ENCODE measurements at regions not wholly inside any gene's neighbourhood (a gene's known extent, or its start where the extent isn't known, plus 50 kb on each side); places are given as distances from the start of the nearest gene placed in this dataset.

- POLR2A ChIA-PET, result no interaction called here
- Mint-ChIP-seq H3K36me3 (ENCODE audit: low read depth) (peaks cover 2% of the 10 kb centered on the region), H3K27ac (no peak overlapping the region), H3K4me1 (no peaks in the 10 kb centered on the region), H3K9me3 (peaks cover 3% of the 10 kb centered on the region), H3K27me3 (peaks cover 22% of the 10 kb centered on the region), H3K4me3 (no peak overlapping the region)
- CTCF ChIA-PET, result no interaction called here
- DNase-seq, result no peak
These were observed 52.9 kb upstream of the RNU6-1 start for GRCh38 chr15:67892559-67893377.

- ChIA-PET CTCF (no interaction called here), POLR2A (no interaction called here)
These were observed 55.4 kb upstream of the RNU6-1 start for GRCh38 chr15:67895237-67895636.

GRCh38 chr15:67897646-67898339 is 57.9 kb upstream of the RNU6-1 start:
- CTCF ChIA-PET, result no interaction called here
- POLR2A ChIA-PET, result no interaction called here
- peaks cover 2% of the 10 kb centered on the region for H3K36me3 Mint-ChIP-seq (ENCODE audit: low read depth)
- peaks cover 3% of the 10 kb centered on the region for H3K9me3 Mint-ChIP-seq
- no peak overlapping the region for H3K4me3 Mint-ChIP-seq
- H3K27ac Mint-ChIP-seq, result no peak overlapping the region
- no peaks in the 10 kb centered on the region for H3K4me1 Mint-ChIP-seq
- H3K27me3 Mint-ChIP-seq, result peaks cover 2% of the 10 kb centered on the region
- DNase-seq, result no peak

More at GRCh38 chr15:67895237-67895636, 55.4 kb upstream of the RNU6-1 start:
- Mint-ChIP-seq H3K9me3 (peaks cover 3% of the 10 kb centered on the region), H3K36me3 (ENCODE audit: low read depth) (peaks cover 2% of the 10 kb centered on the region), H3K27ac (no peak overlapping the region), H3K27me3 (peaks cover 11% of the 10 kb centered on the region), H3K4me1 (no peaks in the 10 kb centered on the region), H3K4me3 (no peak overlapping the region)
- DNase-seq, result no peak

- Mint-ChIP-seq H3K36me3 (ENCODE audit: low read depth) (peaks cover 2% of the 10 kb centered on the region), H3K27me3 (peaks cover 5% of the 10 kb centered on the region), H3K4me1 (no peaks in the 10 kb centered on the region), H3K9me3 (peaks cover 3% of the 10 kb centered on the region), H3K4me3 (no peak overlapping the region), H3K27ac (no peak overlapping the region)
- ChIA-PET CTCF (no interaction called here), POLR2A (no interaction called here)
- no peak for DNase-seq
These were observed 59.9 kb upstream of the RNU6-1 start for GRCh38 chr15:67899596-67900283.

DNA sequence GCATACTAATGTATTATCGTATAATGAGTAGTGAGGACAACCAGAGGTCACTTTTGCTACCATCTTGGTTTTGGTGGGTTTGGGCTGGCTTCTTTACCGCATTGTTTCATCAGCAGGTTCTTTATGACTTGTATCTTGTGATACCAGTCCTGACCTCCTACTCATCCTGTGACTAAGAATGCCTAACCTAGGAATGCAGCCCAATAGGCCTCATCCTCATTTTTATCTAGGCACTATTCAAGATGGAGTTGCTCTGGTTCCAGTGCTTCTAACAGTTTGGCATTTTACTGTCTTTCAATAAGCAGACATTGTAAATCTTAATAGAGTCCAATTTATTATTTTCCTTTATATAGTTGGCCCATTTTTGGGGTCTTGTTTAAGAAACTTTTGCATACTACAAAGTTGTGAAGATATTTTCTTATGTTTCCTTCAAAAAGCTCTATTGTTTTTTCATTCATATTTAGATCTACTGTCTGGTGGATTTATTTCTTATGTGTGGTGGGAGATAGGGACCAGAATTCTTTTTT is 60.8 kb upstream of the RNU6-1 start:
- no peaks in the 10 kb centered on the region for H3K36me3 Mint-ChIP-seq (ENCODE audit: low read depth)
- H3K27ac Mint-ChIP-seq, result no peak overlapping the region
- H3K9me3 Mint-ChIP-seq, result peaks cover under 1% of the 10 kb centered on the region
- H3K4me3 Mint-ChIP-seq, result no peak overlapping the region
- no peaks in the 10 kb centered on the region for H3K4me1 Mint-ChIP-seq
- no peak for DNase-seq
- ChIA-PET POLR2A (no interaction called here), CTCF (interaction anchor here (0.6 kb wide), 1 partner anchor 331 kb away, joined by 3 read pairs; no protein-coding TSS in a partner anchor)
- peaks cover 5% of the 10 kb centered on the region for H3K27me3 Mint-ChIP-seq

DNA sequence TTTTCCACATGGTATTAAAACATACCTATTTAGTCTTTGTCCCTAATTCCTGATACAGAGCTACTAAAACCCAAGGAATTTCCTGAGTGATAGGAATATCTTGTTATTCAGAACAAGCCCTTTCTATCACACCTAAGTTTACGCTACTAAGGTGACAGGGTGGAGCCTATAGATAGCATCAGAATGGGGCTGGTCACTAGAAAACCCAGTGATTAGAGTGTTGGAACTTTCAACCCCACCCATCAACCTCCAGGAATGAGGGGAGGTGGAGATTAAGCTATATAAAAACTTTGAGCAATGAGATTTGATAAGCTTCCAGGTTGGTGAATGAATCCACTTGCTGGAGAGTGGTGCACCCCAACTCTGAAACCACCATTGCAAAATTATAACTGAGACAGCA is 62.1 kb upstream of the RNU6-1 start:
- Mint-ChIP-seq H3K27ac (no peak overlapping the region), H3K4me3 (no peak overlapping the region), H3K9me3 (no peaks in the 10 kb centered on the region), H3K27me3 (peaks cover 8% of the 10 kb centered on the region), H3K36me3 (ENCODE audit: low read depth) (no peaks in the 10 kb centered on the region), H3K4me1 (no peaks in the 10 kb centered on the region)
- POLR2A ChIA-PET, result no interaction called here
- no peak for DNase-seq
- CTCF ChIA-PET, result no interaction called here

DNA sequence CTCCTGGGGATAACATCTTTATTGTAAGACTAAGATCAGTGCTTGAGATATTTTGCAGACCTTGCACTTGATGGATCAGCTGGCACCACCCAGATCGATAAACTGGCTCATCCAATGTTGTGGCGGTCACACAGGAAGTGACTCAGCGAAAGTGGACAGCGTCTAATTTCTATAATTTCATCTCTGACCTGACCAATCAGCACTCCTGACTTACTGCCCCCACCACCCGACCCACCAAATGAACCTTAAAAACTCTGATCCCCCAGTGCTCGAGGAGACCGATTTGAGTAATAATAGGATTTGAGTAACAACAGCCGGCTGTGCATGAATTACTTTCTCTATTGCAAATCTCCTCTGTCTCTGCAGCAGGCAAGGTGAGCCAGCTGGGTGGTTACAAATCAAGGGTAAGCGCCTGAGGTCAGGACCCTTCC is 62.7 kb upstream of the RNU6-1 start:
- Mint-ChIP-seq H3K27me3 (peaks cover 8% of the 10 kb centered on the region), H3K4me3 (no peak overlapping the region), H3K4me1 (no peaks in the 10 kb centered on the region), H3K27ac (no peak overlapping the region), H3K36me3 (ENCODE audit: low read depth) (no peaks in the 10 kb centered on the region), H3K9me3 (no peaks in the 10 kb centered on the region)
- CTCF ChIA-PET, result no interaction called here
- no peak for DNase-seq
- POLR2A ChIA-PET, result no interaction called here

GRCh38 chr15:67903708-67904107 is 63.9 kb upstream of the RNU6-1 start:
- CTCF ChIA-PET, result no interaction called here
- POLR2A ChIA-PET, result no interaction called here

GRCh38 chr15:67905628-67906027 is 65.8 kb upstream of the RNU6-1 start:
- no peaks in the 10 kb centered on the region for H3K4me1 Mint-ChIP-seq
- H3K36me3 Mint-ChIP-seq (ENCODE audit: low read depth), result no peaks in the 10 kb centered on the region
- H3K27me3 Mint-ChIP-seq, result peaks cover 13% of the 10 kb centered on the region
- H3K9me3 Mint-ChIP-seq, result peaks cover 11% of the 10 kb centered on the region
- DNase-seq, result no peak
- no peak overlapping the region for H3K27ac Mint-ChIP-seq
- CTCF ChIA-PET, result no interaction called here
- no peak overlapping the region for H3K4me3 Mint-ChIP-seq
- POLR2A ChIA-PET, result no interaction called here

More at GRCh38 chr15:67903708-67904107, 63.9 kb upstream of the RNU6-1 start:
- DNase-seq, result no peak
- Mint-ChIP-seq H3K9me3 (peaks cover 4% of the 10 kb centered on the region), H3K27ac (no peak overlapping the region), H3K4me1 (no peaks in the 10 kb centered on the region), H3K27me3 (peaks cover 13% of the 10 kb centered on the region), H3K36me3 (ENCODE audit: low read depth) (no peaks in the 10 kb centered on the region), H3K4me3 (no peak overlapping the region)

DNA sequence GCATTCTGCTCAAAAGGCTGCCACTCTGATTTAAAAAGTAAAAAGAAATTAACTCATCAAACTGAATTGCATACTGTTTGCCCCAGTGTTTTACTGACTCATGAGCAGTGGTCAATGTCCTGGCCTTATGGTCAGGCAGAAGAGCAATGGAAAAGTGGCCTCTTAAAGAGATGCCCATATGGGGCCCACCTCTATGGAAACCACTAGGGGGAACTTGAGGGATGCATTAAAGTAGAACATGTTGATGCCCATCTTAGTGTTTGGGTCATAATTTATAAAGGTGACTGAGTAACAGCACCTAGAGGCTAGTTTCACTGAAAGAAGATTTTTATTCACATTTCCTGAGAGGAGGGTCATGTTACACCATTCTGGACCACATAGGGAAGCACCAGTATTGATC is 66.5 kb upstream of the RNU6-1 start:
- POLR2A ChIA-PET, result no interaction called here
- no peak overlapping the region for H3K27ac Mint-ChIP-seq
- CTCF ChIA-PET, result no interaction called here
- no peaks in the 10 kb centered on the region for H3K4me1 Mint-ChIP-seq
- peaks cover 11% of the 10 kb centered on the region for H3K9me3 Mint-ChIP-seq
- DNase-seq, result no peak
- H3K4me3 Mint-ChIP-seq, result no peak overlapping the region
- peaks cover 13% of the 10 kb centered on the region for H3K27me3 Mint-ChIP-seq
- H3K36me3 Mint-ChIP-seq (ENCODE audit: low read depth), result no peaks in the 10 kb centered on the region

DNA sequence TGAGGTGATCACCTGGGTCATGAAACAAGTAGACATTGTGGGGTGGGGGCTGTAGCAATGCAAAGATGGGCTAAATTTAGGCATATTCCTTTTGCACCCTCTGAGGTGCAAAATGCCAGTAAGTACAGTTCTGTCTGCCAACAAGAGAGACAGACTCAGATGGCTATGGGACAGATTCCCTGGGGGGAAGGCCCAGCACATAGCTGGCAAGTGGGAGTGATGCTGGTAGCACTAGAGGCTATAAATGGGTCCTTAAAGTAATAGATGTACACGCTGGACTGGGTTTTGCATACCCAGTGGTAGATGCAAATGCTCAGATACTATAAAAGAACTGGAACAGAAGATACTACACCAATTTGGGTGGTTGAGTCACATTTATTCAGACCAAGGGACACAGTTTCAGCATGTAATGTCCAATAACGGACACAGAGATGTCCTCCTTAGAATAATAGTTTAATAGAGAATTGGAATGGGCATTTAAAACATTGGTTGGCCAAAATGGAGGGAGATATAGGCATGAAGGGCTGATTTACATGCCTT is 67.4 kb upstream of the RNU6-1 start:
- Mint-ChIP-seq H3K9me3 (peaks cover 11% of the 10 kb centered on the region), H3K4me1 (no peaks in the 10 kb centered on the region), H3K27ac (no peak overlapping the region), H3K36me3 (ENCODE audit: low read depth) (no peaks in the 10 kb centered on the region), H3K27me3 (peaks cover 13% of the 10 kb centered on the region), H3K4me3 (no peak overlapping the region)
- ChIA-PET POLR2A (no interaction called here), CTCF (no interaction called here)
- DNase-seq, result no peak

- no peak overlapping the region for H3K27ac Mint-ChIP-seq
- H3K27me3 Mint-ChIP-seq, result peaks cover 15% of the 10 kb centered on the region
- DNase-seq, result no peak
- H3K4me3 Mint-ChIP-seq, result no peak overlapping the region
- H3K4me1 Mint-ChIP-seq, result no peaks in the 10 kb centered on the region
- ChIA-PET CTCF (no interaction called here), POLR2A (no interaction called here)
- no peaks in the 10 kb centered on the region for H3K36me3 Mint-ChIP-seq (ENCODE audit: low read depth)
- peaks cover 11% of the 10 kb centered on the region for H3K9me3 Mint-ChIP-seq
These were observed 68.9 kb upstream of the RNU6-1 start for GRCh38 chr15:67908756-67909155.

DNA sequence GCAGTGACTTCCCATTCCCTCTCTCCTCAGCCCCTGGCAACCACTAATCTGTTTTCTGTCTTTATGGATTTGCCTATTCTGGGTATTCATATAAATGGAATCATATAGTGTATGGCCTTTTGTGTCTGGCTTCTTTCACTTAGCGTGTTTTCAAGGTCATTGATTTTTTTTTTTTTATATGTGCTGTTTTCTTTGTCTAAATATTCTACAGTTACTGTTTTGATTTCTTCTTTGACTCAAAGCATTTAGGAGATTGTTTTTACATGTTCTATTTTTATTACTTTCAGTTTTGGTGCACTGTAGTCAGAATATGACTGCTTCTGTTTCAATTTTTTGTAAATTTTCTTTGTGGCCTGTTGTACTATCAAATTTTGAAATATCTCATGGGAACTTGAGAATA is 71.9 kb upstream of the RNU6-1 start:
- no peak overlapping the region for H3K27ac Mint-ChIP-seq
- H3K27me3 Mint-ChIP-seq, result peaks cover 7% of the 10 kb centered on the region
- no peak for DNase-seq
- H3K4me3 Mint-ChIP-seq, result no peak overlapping the region
- H3K9me3 Mint-ChIP-seq, result peaks cover 11% of the 10 kb centered on the region
- no peaks in the 10 kb centered on the region for H3K36me3 Mint-ChIP-seq (ENCODE audit: low read depth)
- no peaks in the 10 kb centered on the region for H3K4me1 Mint-ChIP-seq
- ChIA-PET POLR2A (no interaction called here), CTCF (no interaction called here)
